ENCODE measurements at regions not wholly inside any gene's neighbourhood (a gene's known extent, or its start where the extent isn't known, plus 50 kb on each side); places are given as distances from the start of the nearest gene placed in this dataset.

- Mint-ChIP-seq H3K36me3 (ENCODE audit: unreplicated experiment) (no peaks in the 10 kb centered on the region), H3K4me1 (ENCODE audit: unreplicated experiment) (no peaks in the 10 kb centered on the region), H3K9me3 (ENCODE audit: unreplicated experiment) (no peaks in the 10 kb centered on the region), H3K27me3 (ENCODE audit: unreplicated experiment) (no peaks in the 10 kb centered on the region), H3K4me3 (ENCODE audit: unreplicated experiment) (no peak overlapping the region), H3K27ac (ENCODE audit: unreplicated experiment) (no peak overlapping the region)
- TF ChIP-seq CTCF (IDR thresholded peaks at IDR 0.05), result no peak
- DNase-seq (ENCODE audit: extremely low spot score, unreplicated experiment), result no peak
Measured at GRCh38 chr2:67267241-67267640, 129.9 kb upstream of the ETAA1 start.

GRCh38 chr2:67268797-67269196, 128.3 kb upstream of the ETAA1 start:
- no peak for TF ChIP-seq CTCF (IDR thresholded peaks at IDR 0.05)
- no peaks in the 10 kb centered on the region for H3K9me3 Mint-ChIP-seq (ENCODE audit: unreplicated experiment)
- H3K27ac Mint-ChIP-seq (ENCODE audit: unreplicated experiment), result no peak overlapping the region
- DNase-seq (ENCODE audit: extremely low spot score, unreplicated experiment), result no peak
- H3K4me3 Mint-ChIP-seq (ENCODE audit: unreplicated experiment), result no peak overlapping the region
- no peaks in the 10 kb centered on the region for H3K27me3 Mint-ChIP-seq (ENCODE audit: unreplicated experiment)
- no peaks in the 10 kb centered on the region for H3K36me3 Mint-ChIP-seq (ENCODE audit: unreplicated experiment)
- H3K4me1 Mint-ChIP-seq (ENCODE audit: unreplicated experiment), result no peaks in the 10 kb centered on the region

GRCh38 chr2:67272195-67272594, 124.9 kb upstream of the ETAA1 start:
- no peak for TF ChIP-seq CTCF (IDR thresholded peaks at IDR 0.05)
- Mint-ChIP-seq H3K27me3 (ENCODE audit: unreplicated experiment) (no peaks in the 10 kb centered on the region), H3K36me3 (ENCODE audit: unreplicated experiment) (no peaks in the 10 kb centered on the region), H3K4me3 (ENCODE audit: unreplicated experiment) (no peak overlapping the region), H3K4me1 (ENCODE audit: unreplicated experiment) (no peaks in the 10 kb centered on the region), H3K27ac (ENCODE audit: unreplicated experiment) (no peak overlapping the region), H3K9me3 (ENCODE audit: unreplicated experiment) (no peaks in the 10 kb centered on the region)
- DNase-seq (ENCODE audit: extremely low spot score, unreplicated experiment), result no peak

GRCh38 chr2:67277450-67277849, 119.7 kb upstream of the ETAA1 start:
- no peak for DNase-seq (ENCODE audit: extremely low spot score, unreplicated experiment)
- H3K36me3 Mint-ChIP-seq (ENCODE audit: unreplicated experiment), result no peaks in the 10 kb centered on the region
- no peak overlapping the region for H3K4me3 Mint-ChIP-seq (ENCODE audit: unreplicated experiment)
- no peaks in the 10 kb centered on the region for H3K27me3 Mint-ChIP-seq (ENCODE audit: unreplicated experiment)
- H3K4me1 Mint-ChIP-seq (ENCODE audit: unreplicated experiment), result peaks cover 4% of the 10 kb centered on the region
- no peak for TF ChIP-seq CTCF (IDR thresholded peaks at IDR 0.05)
- no peaks in the 10 kb centered on the region for H3K9me3 Mint-ChIP-seq (ENCODE audit: unreplicated experiment)
- no peak overlapping the region for H3K27ac Mint-ChIP-seq (ENCODE audit: unreplicated experiment)

- DNase-seq (ENCODE audit: extremely low spot score, unreplicated experiment), result no peak
- H3K9me3 Mint-ChIP-seq (ENCODE audit: unreplicated experiment), result no peaks in the 10 kb centered on the region
- H3K4me1 Mint-ChIP-seq (ENCODE audit: unreplicated experiment), result peaks cover 11% of the 10 kb centered on the region
- no peak for TF ChIP-seq CTCF (IDR thresholded peaks at IDR 0.05)
- no peaks in the 10 kb centered on the region for H3K36me3 Mint-ChIP-seq (ENCODE audit: unreplicated experiment)
- no peak overlapping the region for H3K27ac Mint-ChIP-seq (ENCODE audit: unreplicated experiment)
- H3K27me3 Mint-ChIP-seq (ENCODE audit: unreplicated experiment), result no peaks in the 10 kb centered on the region
- H3K4me3 Mint-ChIP-seq (ENCODE audit: unreplicated experiment), result no peak overlapping the region
Measured at GRCh38 chr2:67281101-67281500, 116.0 kb upstream of the ETAA1 start.
